HEK293 (cell line): ENCODE measurements at regions not wholly inside any gene's neighbourhood (a gene's known extent, or its start where the extent isn't known, plus 50 kb on each side); places are given as distances from the start of the nearest gene placed in this dataset.

Experiments used
- CTCF ChIP-seq: fragments of 450-650 bp; formaldehyde crosslinking; IDR thresholded peaks from 2 replicates; pipeline ENCODE4 v1.5.1; 2016; ENCODE audit warnings: missing biosample characterization, missing genetic modification characterization
- REST ChIP-seq: fragments of 450-650 bp; formaldehyde crosslinking; IDR thresholded peaks from 2 replicates; pipeline ENCODE4 v1.5.1; 2016; ENCODE audit warnings: missing biosample characterization, missing genetic modification characterization
- SCRT2 ChIP-seq: fragments of 450-650 bp; formaldehyde crosslinking; IDR thresholded peaks from 2 replicates; pipeline ENCODE4 v1.5.1; 2016; ENCODE audit warnings: missing biosample characterization, missing genetic modification characterization
- TCF7L2 ChIP-seq: IDR thresholded peaks from 2 replicates; pipeline ENCODE4 v1.6.1; 2011; ENCODE audit warnings: low read depth, mild to moderate bottlenecking, inconsistent platforms, low read length, moderate library complexity, borderline replicate concordance
- YY1 ChIP-seq: fragments of 450-650 bp; formaldehyde crosslinking; IDR thresholded peaks from 2 replicates; pipeline ENCODE4 v1.5.1; 2018; ENCODE audit warnings: missing biosample characterization, missing genetic modification characterization
- ZNF2 ChIP-seq: fragments of 450-650 bp; formaldehyde crosslinking; IDR thresholded peaks from 2 replicates; pipeline ENCODE4 v1.5.1; 2016; ENCODE audit warnings: missing biosample characterization, missing genetic modification characterization
- ZNF398 ChIP-seq: fragments of 450-650 bp; formaldehyde crosslinking; IDR thresholded peaks from 2 replicates; pipeline ENCODE4 v1.5.1; 2017; ENCODE audit warnings: missing biosample characterization, missing genetic modification characterization
- ZNF510 ChIP-seq: fragments of 450-650 bp; formaldehyde crosslinking; IDR thresholded peaks from 2 replicates; pipeline ENCODE4 v1.5.1; 2018; ENCODE audit warnings: mild to moderate bottlenecking, missing genetic modification characterization, missing biosample characterization; ENCODE audit not compliant: insufficient replicate concordance
- ZNF561 ChIP-seq: fragments of 450-650 bp; IDR thresholded peaks from 2 replicates; pipeline ENCODE4 v1.5.1; 2018; ENCODE audit warnings: missing biosample characterization, missing genetic modification characterization, borderline replicate concordance
- TF ChIP-seq, protein P1 (sequence below): fragments of 450-650 bp; formaldehyde crosslinking; optimal IDR thresholded peaks from 2 replicates; pipeline ENCODE3; 2016; ENCODE audit warnings: missing biosample characterization, mild to moderate bottlenecking, missing genetic modification characterization
- TF ChIP-seq, protein P2 (sequence below): fragments of 450-650 bp; IDR thresholded peaks from 2 replicates; pipeline ENCODE4 v1.5.1; 2018; ENCODE audit warnings: missing biosample characterization, missing genetic modification characterization

DNA sequence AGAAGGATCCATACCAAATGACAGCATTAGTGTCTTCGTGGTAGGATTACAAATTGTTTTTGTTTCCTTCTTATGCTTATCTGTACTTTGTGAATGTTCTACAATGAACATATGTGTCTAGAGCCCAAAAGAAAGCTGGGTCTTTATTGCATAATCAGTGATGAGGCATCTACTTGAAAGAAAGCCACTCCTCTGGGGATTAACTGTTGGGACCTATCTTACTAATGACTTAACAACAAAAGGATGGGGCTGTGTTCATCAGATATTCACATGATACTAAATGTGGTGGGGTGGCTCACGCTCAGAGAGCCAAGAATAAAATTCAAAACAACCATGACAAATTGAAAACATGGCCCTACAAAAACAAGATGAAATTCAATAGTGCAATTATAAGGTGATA lies 160.2 kb downstream of the RGS9 start:
- TF ChIP-seq ZNF2 (tag by site-specific recombination) = no peak
- TF ChIP-seq REST (tag by site-specific recombination) = no peak
- no peak for TF ChIP-seq CTCF
- TF ChIP-seq, protein P1, sequence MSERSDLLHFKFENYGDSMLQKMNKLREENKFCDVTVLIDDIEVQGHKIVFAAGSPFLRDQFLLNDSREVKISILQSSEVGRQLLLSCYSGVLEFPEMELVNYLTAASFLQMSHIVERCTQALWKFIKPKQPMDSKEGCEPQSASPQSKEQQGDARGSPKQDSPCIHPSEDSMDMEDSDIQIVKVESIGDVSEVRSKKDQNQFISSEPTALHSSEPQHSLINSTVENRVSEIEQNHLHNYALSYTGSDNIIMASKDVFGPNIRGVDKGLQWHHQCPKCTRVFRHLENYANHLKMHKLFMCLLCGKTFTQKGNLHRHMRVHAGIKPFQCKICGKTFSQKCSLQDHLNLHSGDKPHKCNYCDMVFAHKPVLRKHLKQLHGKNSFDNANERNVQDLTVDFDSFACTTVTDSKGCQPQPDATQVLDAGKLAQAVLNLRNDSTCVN (tag by site-specific recombination) = no peak
- TF ChIP-seq, protein P2, sequence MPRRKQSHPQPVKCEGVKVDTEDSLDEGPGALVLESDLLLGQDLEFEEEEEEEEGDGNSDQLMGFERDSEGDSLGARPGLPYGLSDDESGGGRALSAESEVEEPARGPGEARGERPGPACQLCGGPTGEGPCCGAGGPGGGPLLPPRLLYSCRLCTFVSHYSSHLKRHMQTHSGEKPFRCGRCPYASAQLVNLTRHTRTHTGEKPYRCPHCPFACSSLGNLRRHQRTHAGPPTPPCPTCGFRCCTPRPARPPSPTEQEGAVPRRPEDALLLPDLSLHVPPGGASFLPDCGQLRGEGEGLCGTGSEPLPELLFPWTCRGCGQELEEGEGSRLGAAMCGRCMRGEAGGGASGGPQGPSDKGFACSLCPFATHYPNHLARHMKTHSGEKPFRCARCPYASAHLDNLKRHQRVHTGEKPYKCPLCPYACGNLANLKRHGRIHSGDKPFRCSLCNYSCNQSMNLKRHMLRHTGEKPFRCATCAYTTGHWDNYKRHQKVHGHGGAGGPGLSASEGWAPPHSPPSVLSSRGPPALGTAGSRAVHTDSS (tag by site-specific recombination) = no peak
- no peak for TF ChIP-seq ZNF561 (tag by site-specific recombination)
- TF ChIP-seq SCRT2 (tag by site-specific recombination) = no peak
- no peak for TF ChIP-seq ZNF510 (tag by site-specific recombination)
- TF ChIP-seq ZNF398 (tag by site-specific recombination) = no peak
- TF ChIP-seq TCF7L2 = no peak
- no peak for TF ChIP-seq YY1 (tag by site-specific recombination)
